Prostate gland (tissue), 2 donors: ENCODE measurements at regions not wholly inside any gene's neighbourhood (a gene's known extent, or its start where the extent isn't known, plus 50 kb on each side); places are given as distances from the start of the nearest gene placed in this dataset.

Experiments used
- DNase-seq: peaks from one replicate; pipeline ENCODE4 v3.0.0-alpha.2; 2019; ENCODE audit warnings: low spot score
- H3K27ac ChIP-seq, 2 donors: fragments of 200-600 bp; sonication (generic); 2 replicates each; pipeline ENCODE4 v1.5.1; 2017 to 2019
- H3K27me3 ChIP-seq: fragments of 200-600 bp; sonication (generic); replicated peaks from 2 replicates; pipeline ENCODE4 v1.5.1; 2019; ENCODE audit not compliant: insufficient read depth
- H3K36me3 ChIP-seq, 2 donors: fragments of 200-600 bp; sonication (generic); 1 replicate in 1 of 2; 2 replicates in 1 of 2; pipeline versions ENCODE4 v1.5.1 to v1.8.1; 2017 to 2019
- H3K4me1 ChIP-seq: fragments of 200-600 bp; sonication (generic); replicated peaks from 2 replicates; pipeline ENCODE4 v1.5.1; 2019
- H3K4me3 ChIP-seq, 2 donors: fragments of 200-600 bp; sonication (generic); 2 replicates each; pipeline ENCODE4 v1.5.1; 2017 to 2019
- H3K9me3 ChIP-seq: fragments of 200-600 bp; sonication (generic); 2 replicates; pipeline ENCODE4 v1.5.1; 2017
- POLR2A ChIP-seq: fragments of 450-650 bp; IDR thresholded peaks from one replicate; pipeline ENCODE4 v1.6.1; 2016; ENCODE audit warnings: antibody characterized with exemption, mild to moderate bottlenecking
- POLR2AphosphoS5 ChIP-seq: sonication (generic); formaldehyde crosslinking; IDR thresholded peaks from one replicate; pipeline ENCODE4 v1.6.1; 2017; ENCODE audit warnings: antibody characterized with exemption
- WGBS: methylation state at CpG from one replicate; pipeline ENCODE4 v1.1.5; 2018; 5-methylcytosine and 5-hydroxymethylcytosine counted together
- intact Hi-C: fragments of 100-400 bp; cut with DNase I; formaldehyde crosslinking; loops from one replicate; pipeline ENCODE4 v1.14.2; 2022
- TF ChIP-seq, protein P1 (sequence below), 4 experiments: fragments of 200-600 bp in 2 of 4; fragments of 450-650 bp in 2 of 4; sonication (generic) in 2 of 4; IDR thresholded peaks; 1 replicate in 3 of 4; 2 replicates in 1 of 4; pipeline ENCODE4 v1.5.1; 2016 to 2019; ENCODE audit warnings: antibody characterized with exemption in 4 of 4, mild to moderate bottlenecking in 2 of 4, moderate library complexity in 2 of 4

DNA sequence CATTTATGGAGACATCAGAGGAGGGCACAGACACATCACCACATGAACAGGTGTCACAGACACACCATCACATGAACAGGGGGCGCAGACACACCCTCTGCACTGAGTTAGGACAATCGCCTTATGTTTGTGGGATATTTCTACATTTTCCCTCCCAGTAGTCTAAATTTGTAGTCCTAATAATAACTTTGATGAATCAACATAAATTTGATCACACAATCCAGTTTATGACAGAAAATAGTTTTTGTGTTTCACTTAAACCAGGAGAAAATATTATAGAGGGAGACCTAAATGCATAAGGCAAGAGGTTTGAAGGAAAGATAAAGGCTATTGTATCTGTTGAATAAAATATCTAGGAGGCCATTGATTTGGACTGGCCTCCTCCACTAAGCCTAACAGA, 195.7 kb downstream of the GPX5 start:
- no peak overlapping the region for H3K4me3 ChIP-seq
- no peaks in the 10 kb centered on the region for H3K9me3 ChIP-seq
- no peaks in the 10 kb centered on the region for H3K27me3 ChIP-seq
- 85% methylated on average over 2 of the region's 2 CpGs for WGBS
- no peaks in the 10 kb centered on the region for H3K36me3 ChIP-seq
- TF ChIP-seq POLR2AphosphoS5 (no peak), POLR2A (no peak)
- TF ChIP-seq, protein P1, sequence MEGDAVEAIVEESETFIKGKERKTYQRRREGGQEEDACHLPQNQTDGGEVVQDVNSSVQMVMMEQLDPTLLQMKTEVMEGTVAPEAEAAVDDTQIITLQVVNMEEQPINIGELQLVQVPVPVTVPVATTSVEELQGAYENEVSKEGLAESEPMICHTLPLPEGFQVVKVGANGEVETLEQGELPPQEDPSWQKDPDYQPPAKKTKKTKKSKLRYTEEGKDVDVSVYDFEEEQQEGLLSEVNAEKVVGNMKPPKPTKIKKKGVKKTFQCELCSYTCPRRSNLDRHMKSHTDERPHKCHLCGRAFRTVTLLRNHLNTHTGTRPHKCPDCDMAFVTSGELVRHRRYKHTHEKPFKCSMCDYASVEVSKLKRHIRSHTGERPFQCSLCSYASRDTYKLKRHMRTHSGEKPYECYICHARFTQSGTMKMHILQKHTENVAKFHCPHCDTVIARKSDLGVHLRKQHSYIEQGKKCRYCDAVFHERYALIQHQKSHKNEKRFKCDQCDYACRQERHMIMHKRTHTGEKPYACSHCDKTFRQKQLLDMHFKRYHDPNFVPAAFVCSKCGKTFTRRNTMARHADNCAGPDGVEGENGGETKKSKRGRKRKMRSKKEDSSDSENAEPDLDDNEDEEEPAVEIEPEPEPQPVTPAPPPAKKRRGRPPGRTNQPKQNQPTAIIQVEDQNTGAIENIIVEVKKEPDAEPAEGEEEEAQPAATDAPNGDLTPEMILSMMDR (IDR thresholded peaks at IDR 0.05), result no peak
- H3K4me1 ChIP-seq, result no peaks in the 10 kb centered on the region
- intact Hi-C loops, result no loop called here
- no peak overlapping the region for H3K27ac ChIP-seq
- no peak for DNase-seq

DNA sequence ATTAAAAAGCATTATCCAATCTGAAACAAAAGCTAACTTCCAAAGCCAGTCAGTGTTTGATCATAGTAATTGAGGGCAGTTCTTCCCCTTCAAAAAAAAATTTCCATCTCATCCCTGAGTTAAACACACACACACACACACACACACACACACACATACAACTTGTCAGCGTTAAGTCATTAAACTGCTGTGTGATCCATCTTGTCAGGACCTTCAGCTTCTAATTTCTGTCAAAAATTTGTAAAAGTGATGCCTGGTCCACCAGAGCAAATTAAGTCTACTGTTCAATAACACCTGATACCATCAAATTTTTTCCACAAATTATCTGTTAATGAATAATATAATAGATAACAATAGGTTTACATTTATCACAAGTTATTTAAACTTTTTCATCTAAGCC, 198.7 kb downstream of the GPX5 start:
- intact Hi-C loops, result no loop called here
- Histone ChIP-seq H3K4me3 (no peak overlapping the region), H3K9me3 (no peaks in the 10 kb centered on the region), H3K27me3 (no peaks in the 10 kb centered on the region), H3K36me3 (no peaks in the 10 kb centered on the region), H3K27ac (no peak overlapping the region), H3K4me1 (no peaks in the 10 kb centered on the region)
- DNase-seq, result no peak
- 61% methylated on average over 1 of the region's 1 CpG for WGBS
- TF ChIP-seq POLR2AphosphoS5, result no peak
- no peak for TF ChIP-seq POLR2A
- TF ChIP-seq, protein P1 (IDR thresholded peaks at IDR 0.05), result no peak

DNA sequence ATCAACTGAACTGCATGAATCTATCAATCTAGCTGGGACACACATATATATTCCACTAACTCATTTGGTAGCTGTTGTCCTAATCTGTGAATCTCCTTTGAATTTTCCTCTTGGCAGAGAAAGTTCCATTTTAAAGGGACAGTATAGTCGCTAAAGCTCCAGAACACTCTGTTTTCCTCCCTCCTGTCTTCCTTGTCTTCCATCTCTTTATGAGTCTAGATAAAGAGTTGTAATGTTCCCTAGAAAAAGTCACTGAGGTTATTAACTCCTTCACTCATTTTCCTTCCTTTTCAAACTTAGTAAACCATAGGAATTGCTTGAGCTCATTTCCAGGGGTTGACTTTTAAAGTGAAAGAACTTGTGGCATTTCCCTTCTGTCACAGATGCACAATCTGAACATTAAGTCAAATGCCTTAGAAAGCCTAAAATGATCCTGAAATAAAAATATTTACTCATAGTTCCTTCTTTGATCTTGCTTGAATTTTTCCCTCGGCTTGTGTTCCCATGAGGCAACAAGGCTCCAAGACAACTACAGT, 198.4 kb downstream of the TRIM27 start:
- intact Hi-C loops, result no loop called here
- H3K4me3 ChIP-seq, result no peak overlapping the region
- H3K27me3 ChIP-seq, result no peaks in the 10 kb centered on the region
- no peaks in the 10 kb centered on the region for H3K4me1 ChIP-seq
- H3K9me3 ChIP-seq, result no peaks in the 10 kb centered on the region
- WGBS, result 49% methylated on average over 2 of the region's 2 CpGs
- no peak for TF ChIP-seq POLR2AphosphoS5
- TF ChIP-seq POLR2A, result no peak
- TF ChIP-seq, protein P1 (IDR thresholded peaks at IDR 0.05), result no peak
- H3K36me3 ChIP-seq, result no peaks in the 10 kb centered on the region
- no peak for DNase-seq
- H3K27ac ChIP-seq, result no peak overlapping the region

DNA sequence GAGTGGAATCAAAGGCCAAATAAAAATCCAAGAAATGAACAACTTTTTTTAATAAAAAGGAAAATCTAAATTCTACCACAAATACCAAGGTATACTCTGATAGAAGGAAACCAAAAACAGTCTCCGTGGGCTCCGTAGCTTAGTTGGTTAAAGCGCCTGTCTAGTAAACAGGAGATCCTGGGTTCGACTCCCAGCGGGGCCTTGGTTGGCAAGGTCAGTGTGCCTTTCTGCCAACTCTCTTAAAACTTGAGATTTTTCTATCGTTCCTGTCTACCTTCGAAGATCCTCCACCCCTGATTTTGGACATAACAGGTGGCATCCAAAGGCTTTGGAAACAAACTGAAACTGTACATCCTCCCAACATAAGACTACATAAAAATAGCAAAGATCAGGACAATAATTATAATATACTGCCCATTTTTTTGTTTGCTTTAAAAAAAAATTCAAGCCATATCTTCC, 197.9 kb downstream of the TRIM27 start:
- no peaks in the 10 kb centered on the region for H3K9me3 ChIP-seq
- H3K4me3 ChIP-seq, result no peak overlapping the region
- H3K36me3 ChIP-seq, result no peaks in the 10 kb centered on the region
- TF ChIP-seq POLR2A (no peak), POLR2AphosphoS5 (no peak)
- TF ChIP-seq, protein P1 (IDR thresholded peaks at IDR 0.05), result no peak
- H3K27ac ChIP-seq, result no peak overlapping the region
- no peaks in the 10 kb centered on the region for H3K27me3 ChIP-seq
- WGBS, result 49% methylated on average over 7 of the region's 7 CpGs
- intact Hi-C loops, result no loop called here
- DNase-seq, result no peak
- no peaks in the 10 kb centered on the region for H3K4me1 ChIP-seq

DNA sequence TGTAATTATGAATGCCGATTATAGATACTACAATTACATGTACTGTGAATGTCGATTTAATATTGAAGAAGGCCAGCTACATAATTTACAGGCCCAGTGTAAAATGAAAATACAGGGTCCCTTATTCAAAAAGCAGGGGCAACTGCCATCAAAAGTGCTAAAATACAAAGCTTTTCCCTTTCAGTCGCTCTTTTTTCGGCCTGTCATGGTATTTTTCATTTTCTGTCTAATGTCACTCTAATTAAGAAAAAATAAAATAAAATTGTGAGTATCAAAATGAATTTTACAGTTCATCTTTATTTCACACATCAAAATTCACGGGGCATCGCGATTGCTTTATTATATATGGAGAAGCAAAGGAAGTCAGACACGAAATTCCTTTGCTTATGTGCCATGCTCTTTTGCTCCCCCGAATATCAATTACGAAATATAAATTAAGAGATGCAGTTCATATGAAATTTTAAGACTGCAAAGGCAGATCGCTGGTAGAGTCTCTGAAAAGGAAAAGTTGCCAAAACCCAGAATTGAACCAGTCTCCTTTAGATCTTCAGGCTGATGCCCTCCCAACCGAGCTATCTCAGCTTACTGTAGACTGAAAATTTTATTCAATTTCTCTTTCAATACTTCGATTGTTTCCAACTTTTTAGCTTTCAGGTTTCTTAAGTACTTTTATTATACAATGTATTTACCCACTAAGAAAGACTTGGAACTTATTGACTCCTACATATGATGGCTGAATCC, 197.0 kb downstream of the TRIM27 start:
- no peak overlapping the region for H3K4me3 ChIP-seq
- no peaks in the 10 kb centered on the region for H3K9me3 ChIP-seq
- no peaks in the 10 kb centered on the region for H3K36me3 ChIP-seq
- intact Hi-C loops, result no loop called here
- 83% methylated on average over 13 of the region's 13 CpGs for WGBS
- H3K27ac ChIP-seq, result no peak overlapping the region
- TF ChIP-seq POLR2A (no peak), POLR2AphosphoS5 (no peak)
- TF ChIP-seq, protein P1 (IDR thresholded peaks at IDR 0.05), result no peak
- no peaks in the 10 kb centered on the region for H3K27me3 ChIP-seq
- no peak for DNase-seq
- H3K4me1 ChIP-seq, result no peaks in the 10 kb centered on the region
